ENCODE measurements at regions not wholly inside any gene's neighbourhood (a gene's known extent, or its start where the extent isn't known, plus 50 kb on each side); places are given as distances from the start of the nearest gene placed in this dataset.

- H3K4me2 ChIP-seq = no peak overlapping the region
- H3K79me2 ChIP-seq (ENCODE audit: insufficient read depth) = no peaks in the 10 kb centered on the region
- H3K27me3 ChIP-seq (ENCODE audit: insufficient read depth) = no peaks in the 10 kb centered on the region
- no peaks in the 10 kb centered on the region for H3K36me3 ChIP-seq (replicated peaks in 1 of 2; ENCODE audit: control insufficient read depth in 1 of 2, insufficient read depth in 2 of 2, low read length in 1 of 2)
- TF ChIP-seq NFIC (IDR thresholded peaks at IDR 0.05; ENCODE audit: borderline replicate concordance) (no peak), FOSL2 (IDR thresholded peaks at IDR 0.05; ENCODE audit: borderline replicate concordance, low read depth) (peak; percentile 38; the same call in 1 of the 2 replicates)
- CTCF ChIA-PET = interaction anchor here (0.7 kb wide), 1 partner anchor 62 kb away, joined by 3 read pairs; no protein-coding TSS in a partner anchor
- H2AFZ ChIP-seq (ENCODE audit: low read depth) = peak overlapping the region; percentile 13; the same call in 1 of the 2 replicates
- no peaks in the 10 kb centered on the region for H4K20me1 ChIP-seq (ENCODE audit: insufficient read depth)
- POLR2A ChIA-PET = no interaction called here
- H3K9ac ChIP-seq = no peak overlapping the region
- DNase-seq = no peak
- no peaks in the 10 kb centered on the region for H3K4me1 ChIP-seq (ENCODE audit: control insufficient read depth in 1 of 2, insufficient read depth in 2 of 2, low read depth in 1 of 2, low read length in 1 of 2)
- 0% methylated on average over 1 of the region's 1 CpG for WGBS (ENCODE audit: low lambda C conversion rate)
- H3K27ac ChIP-seq (ENCODE audit: low read depth in 2 of 2, low read length in 1 of 2) = no peak overlapping the region
- H3K9me2 ChIP-seq = no peaks in the 10 kb centered on the region
- H3K9me3 ChIP-seq = no peaks in the 10 kb centered on the region
- no peak overlapping the region for H3K4me3 ChIP-seq (ENCODE audit: low read depth in 2 of 2, low read length in 1 of 2)
- H3F3A ChIP-seq (replicated peaks; ENCODE audit: insufficient read depth) = no peaks in the 10 kb centered on the region
These were observed 1220.5 kb downstream of the PCDH17 start for GRCh38 chr13:58852076-58852475.

DNA sequence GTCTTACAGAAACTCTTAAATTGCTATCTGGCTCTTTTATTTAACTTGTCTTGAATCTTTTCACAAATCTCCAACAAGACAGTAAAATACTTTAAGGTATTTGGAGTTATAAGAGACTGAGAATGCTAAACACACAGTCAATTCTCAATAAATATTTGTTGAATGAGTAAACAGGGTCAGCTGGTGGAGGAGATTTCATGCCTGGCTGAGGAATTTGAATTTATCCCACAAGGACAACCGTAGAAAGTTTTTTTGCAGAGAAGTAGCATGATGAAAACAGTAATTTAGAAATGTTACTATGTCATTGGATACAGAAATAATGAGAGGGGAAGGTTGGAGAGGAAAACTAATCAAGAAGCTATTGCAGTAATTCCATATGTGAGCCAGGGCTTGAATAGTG is 1223.7 kb downstream of the PCDH17 start:
- Histone ChIP-seq H3K27me3 (ENCODE audit: insufficient read depth) (no peaks in the 10 kb centered on the region), H3K9ac (no peak overlapping the region), H2AFZ (ENCODE audit: low read depth) (no peak overlapping the region), H3K9me2 (no peaks in the 10 kb centered on the region), H3K4me2 (no peak overlapping the region), H3K4me3 (ENCODE audit: low read depth in 2 of 2, low read length in 1 of 2) (no peak overlapping the region; a peak in 1 of 4 replicates), H3K4me1 (ENCODE audit: control insufficient read depth in 1 of 2, insufficient read depth in 2 of 2, low read depth in 1 of 2, low read length in 1 of 2) (no peaks in the 10 kb centered on the region), H4K20me1 (ENCODE audit: insufficient read depth) (no peaks in the 10 kb centered on the region), H3F3A (replicated peaks; ENCODE audit: insufficient read depth) (no peaks in the 10 kb centered on the region), H3K9me3 (no peaks in the 10 kb centered on the region), H3K36me3 (replicated peaks in 1 of 2; ENCODE audit: control insufficient read depth in 1 of 2, insufficient read depth in 2 of 2, low read length in 1 of 2) (no peaks in the 10 kb centered on the region), H3K27ac (ENCODE audit: low read depth in 2 of 2, low read length in 1 of 2) (no peak overlapping the region), H3K79me2 (ENCODE audit: insufficient read depth) (no peaks in the 10 kb centered on the region)
- ChIA-PET CTCF (interaction anchor here (1.1 to 1.3 kb wide), 2 partner anchors 12 to 30 kb away, joined by 3 read pairs; no protein-coding TSS in a partner anchor), POLR2A (no interaction called here)
- no peak for DNase-seq
- TF ChIP-seq TCF12 (IDR thresholded peaks at IDR 0.05) (no peak), MEF2A (IDR thresholded peaks at IDR 0.05; ENCODE audit: borderline replicate concordance, low read depth) (no peak), TEAD4 (IDR thresholded peaks at IDR 0.05; ENCODE audit: borderline replicate concordance, insufficient read depth) (no peak), POLR2AphosphoS5 (IDR thresholded peaks at IDR 0.05; ENCODE audit: low read depth, low read length) (no peak), RFX5 (IDR thresholded peaks at IDR 0.05; ENCODE audit: low read length) (no peak), CHD2 (IDR thresholded peaks at IDR 0.05; ENCODE audit: low read length, partially characterized antibody) (no peak), GABPA (IDR thresholded peaks at IDR 0.05; ENCODE audit: low read depth) (no peak), PBX3 (IDR thresholded peaks at IDR 0.05) (no peak), SMC3 (IDR thresholded peaks at IDR 0.05; ENCODE audit: low read depth, low read length) (no peak), NRF1 (IDR thresholded peaks at IDR 0.05; ENCODE audit: low read depth, low read length) (no peak), USF2 (IDR thresholded peaks at IDR 0.05; ENCODE audit: borderline replicate concordance, low read depth, low read length) (no peak), ZBTB33 (IDR thresholded peaks at IDR 0.05; ENCODE audit: borderline replicate concordance, low read depth) (no peak), SIN3A (IDR thresholded peaks at IDR 0.05; ENCODE audit: borderline replicate concordance, low read depth, low read length) (no peak), MXI1 (IDR thresholded peaks at IDR 0.05; ENCODE audit: low read depth, low read length) (no peak), NFIC (IDR thresholded peaks at IDR 0.05; ENCODE audit: borderline replicate concordance) (no peak), RCOR1 (IDR thresholded peaks at IDR 0.05; ENCODE audit: low read length) (no peak), EP300 (IDR thresholded peaks at IDR 0.05; ENCODE audit: borderline replicate concordance in 1 of 2, low read depth in 1 of 2, low read length in 1 of 2) (no peak)
- TF ChIP-seq, protein P1, sequence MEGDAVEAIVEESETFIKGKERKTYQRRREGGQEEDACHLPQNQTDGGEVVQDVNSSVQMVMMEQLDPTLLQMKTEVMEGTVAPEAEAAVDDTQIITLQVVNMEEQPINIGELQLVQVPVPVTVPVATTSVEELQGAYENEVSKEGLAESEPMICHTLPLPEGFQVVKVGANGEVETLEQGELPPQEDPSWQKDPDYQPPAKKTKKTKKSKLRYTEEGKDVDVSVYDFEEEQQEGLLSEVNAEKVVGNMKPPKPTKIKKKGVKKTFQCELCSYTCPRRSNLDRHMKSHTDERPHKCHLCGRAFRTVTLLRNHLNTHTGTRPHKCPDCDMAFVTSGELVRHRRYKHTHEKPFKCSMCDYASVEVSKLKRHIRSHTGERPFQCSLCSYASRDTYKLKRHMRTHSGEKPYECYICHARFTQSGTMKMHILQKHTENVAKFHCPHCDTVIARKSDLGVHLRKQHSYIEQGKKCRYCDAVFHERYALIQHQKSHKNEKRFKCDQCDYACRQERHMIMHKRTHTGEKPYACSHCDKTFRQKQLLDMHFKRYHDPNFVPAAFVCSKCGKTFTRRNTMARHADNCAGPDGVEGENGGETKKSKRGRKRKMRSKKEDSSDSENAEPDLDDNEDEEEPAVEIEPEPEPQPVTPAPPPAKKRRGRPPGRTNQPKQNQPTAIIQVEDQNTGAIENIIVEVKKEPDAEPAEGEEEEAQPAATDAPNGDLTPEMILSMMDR (IDR thresholded peaks at IDR 0.05) = no peak
- 23% methylated on average over 1 of the region's 1 CpG for WGBS (ENCODE audit: low lambda C conversion rate)
